HCT116 (cell line): ENCODE measurements at regions not wholly inside any gene's neighbourhood (a gene's known extent, or its start where the extent isn't known, plus 50 kb on each side); places are given as distances from the start of the nearest gene placed in this dataset.

ENCODE experiments used
- CTCF ChIP-seq, 3 experiments: fragments of 200-600 bp in 1 of 3; sonication (generic) in 1 of 3; IDR thresholded peaks in 2 of 3; conservative IDR thresholded peaks in 1 of 3; 2 replicates each; pipeline ENCODE4 v1.5.1; 2012 to 2017; ENCODE audit warnings: low read depth in 2 of 3, low read length in 2 of 3, antibody characterized with exemption in 1 of 3, borderline replicate concordance in 1 of 3, control low read depth in 1 of 3, mild to moderate bottlenecking in 1 of 3, mixed read lengths in 1 of 3, mixed run types in 1 of 3, moderate library complexity in 1 of 3; ENCODE audit not compliant: insufficient read depth in 1 of 3
- POLR2A ChIP-seq: IDR thresholded peaks from 2 replicates; pipeline ENCODE4 v1.7.0; 2011; ENCODE audit warnings: borderline replicate concordance; ENCODE audit not compliant: insufficient read depth, insufficient read length; ENCODE audit errors: extremely low read depth
- RAD21 ChIP-seq: IDR thresholded peaks from 2 replicates; pipeline ENCODE4 v1.6.1; 2012; ENCODE audit warnings: low read depth, mild to moderate bottlenecking
- SP1 ChIP-seq: IDR thresholded peaks from 2 replicates; pipeline ENCODE4 v1.6.1; 2012; ENCODE audit warnings: low read depth

GRCh38 chr7:131880078-131880477 is 323.6 kb upstream of the PODXL start:
- no peak for TF ChIP-seq POLR2A
- TF ChIP-seq SP1: no peak
- TF ChIP-seq RAD21: no peak
- no peak for TF ChIP-seq CTCF (IDR thresholded peaks at IDR 0.05 in 2 of 3, conservative IDR thresholded peaks at IDR 0.05 in 1 of 3; ENCODE audit: borderline replicate concordance in 1 of 3, insufficient read depth in 1 of 3, low read depth in 2 of 3, low read length in 2 of 3)
